Hypothalamus (tissue), 51 donors: ENCODE measurements at regions not wholly inside any gene's neighbourhood (a gene's known extent, or its start where the extent isn't known, plus 50 kb on each side); places are given as distances from the start of the nearest gene placed in this dataset.
A peak's percentile ranks its signal among the peaks of the same experiment; 100 is the strongest.
"Not testable (repeated sequence)": the region's sequence is repeated elsewhere in the genome, so short reads cannot be mapped to it uniquely, and the experiment has no call there.

ENCODE experiments used
- DNase-seq, 51 donors: peaks; one replicate each; lab custom pipeline; 2025; lab: John Stamatoyannopoulos, UW

- no peak for DNase-seq
Measured at GRCh38 chr4:89506866-89507491, 199.4 kb upstream of the GPRIN3 start.

- DNase-seq: no peak
Measured at GRCh38 chr4:89502581-89502980, 195.0 kb upstream of the GPRIN3 start.

DNA sequence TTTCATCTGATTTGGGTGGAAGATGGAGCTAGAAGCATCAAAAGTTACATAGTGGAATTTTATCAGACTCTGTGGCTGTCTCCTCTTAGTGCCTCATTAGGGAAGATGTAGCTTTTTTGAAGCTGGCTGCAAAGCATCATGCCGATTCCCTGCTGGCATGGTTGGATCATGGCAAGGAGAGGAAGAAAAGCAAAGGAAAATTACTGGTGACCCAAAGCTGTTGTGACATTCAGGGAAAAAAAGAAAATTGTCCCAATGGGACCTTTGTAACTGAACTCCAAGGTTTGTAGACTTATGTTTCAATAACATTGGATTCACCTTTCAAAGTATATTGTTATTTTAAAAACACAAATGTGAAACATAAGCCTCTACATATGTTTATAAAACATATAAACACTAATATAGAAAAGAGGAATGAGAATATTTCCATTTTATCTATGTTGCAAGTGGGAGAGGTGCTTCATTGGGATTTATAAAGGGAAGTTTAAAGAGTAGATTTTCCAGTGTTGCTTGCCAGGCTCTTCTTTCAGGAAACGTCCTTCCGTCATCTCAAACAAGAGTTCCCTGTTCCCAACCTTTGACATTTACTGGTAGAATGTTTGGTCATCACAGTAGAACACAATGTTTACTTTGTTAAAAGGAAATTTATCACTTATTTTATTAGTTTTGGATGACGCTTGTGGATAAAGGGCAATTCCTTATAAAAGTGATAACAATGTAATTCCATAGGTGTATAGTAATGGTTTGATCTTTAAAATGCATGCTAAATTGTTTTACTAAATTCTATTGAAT, 190.1 kb upstream of the GPRIN3 start:
- no peak for DNase-seq

GRCh38 chr4:89496851-89497250, 189.3 kb upstream of the GPRIN3 start:
- no peak for DNase-seq

DNA sequence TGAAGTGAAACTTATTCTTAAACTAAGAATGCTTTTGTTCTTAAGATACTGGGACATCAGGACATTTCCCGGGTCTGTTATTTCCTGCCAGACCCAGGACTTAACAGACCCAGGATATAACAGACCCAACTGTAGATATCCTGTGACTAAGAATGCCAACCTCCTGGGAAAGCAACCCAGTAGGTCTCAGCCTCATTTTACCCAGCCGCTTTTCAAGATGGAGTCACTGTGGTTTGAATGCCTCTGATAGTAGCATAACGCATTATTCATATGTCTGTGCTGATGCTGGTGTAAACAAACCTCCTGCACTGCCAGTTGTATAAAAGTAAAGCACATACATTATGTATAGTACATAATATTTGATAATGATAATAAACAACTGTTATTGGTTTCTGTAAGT, 185.8 kb upstream of the GPRIN3 start:
- no peak for DNase-seq

- DNase-seq: no peak
Measured at GRCh38 chr4:89492581-89493071, 185.0 kb upstream of the GPRIN3 start.

DNA sequence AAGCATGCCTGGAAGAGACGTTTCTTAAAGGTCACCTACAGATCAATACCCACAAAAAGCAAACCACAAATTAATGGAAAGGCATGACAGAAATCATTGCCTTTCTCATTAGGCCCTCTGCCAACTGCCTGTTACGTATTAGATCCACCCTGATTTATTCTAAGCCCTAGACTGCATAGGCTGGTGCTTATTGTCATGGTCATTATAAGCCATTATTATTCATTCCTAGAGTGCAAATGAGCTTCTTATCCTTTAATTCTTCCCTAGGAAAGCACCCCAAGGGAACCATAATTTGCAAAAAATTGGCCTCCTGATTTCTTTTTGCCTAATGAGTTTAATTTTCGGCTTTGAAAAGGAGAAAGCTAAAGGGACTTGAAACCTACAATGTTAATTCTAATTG, 184.2 kb upstream of the GPRIN3 start:
- no peak for DNase-seq

DNA sequence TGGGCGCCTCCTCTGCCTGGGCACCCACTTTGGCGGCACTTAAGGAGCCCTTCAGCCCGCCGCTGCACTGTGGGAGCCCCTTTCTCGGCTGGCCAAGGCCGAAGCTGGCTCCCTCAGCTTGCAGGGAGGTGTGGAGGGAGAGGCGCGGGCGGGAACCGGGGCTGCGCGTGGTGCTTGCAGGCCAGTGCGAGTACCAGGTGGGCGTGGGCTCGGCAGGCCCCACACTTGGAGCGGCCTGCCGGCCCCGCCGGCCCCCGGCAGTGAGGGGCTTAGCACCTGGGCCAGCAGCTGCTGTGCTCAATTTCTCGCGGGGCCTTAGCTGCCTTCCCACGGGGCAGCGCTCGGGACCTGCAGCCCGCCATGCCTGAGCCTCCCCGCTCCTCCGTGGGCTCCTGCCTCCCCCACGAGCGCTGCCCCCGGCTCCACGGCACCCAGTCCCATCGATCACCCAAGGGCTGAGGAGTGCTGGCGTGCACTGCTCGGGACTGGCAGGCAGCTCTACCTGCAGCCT, 182.4 kb upstream of the GPRIN3 start:
- DNase-seq: not testable (repeated sequence)

- no peak for DNase-seq
Measured at GRCh38 chr4:89489338-89489771, 181.8 kb upstream of the GPRIN3 start.

DNA sequence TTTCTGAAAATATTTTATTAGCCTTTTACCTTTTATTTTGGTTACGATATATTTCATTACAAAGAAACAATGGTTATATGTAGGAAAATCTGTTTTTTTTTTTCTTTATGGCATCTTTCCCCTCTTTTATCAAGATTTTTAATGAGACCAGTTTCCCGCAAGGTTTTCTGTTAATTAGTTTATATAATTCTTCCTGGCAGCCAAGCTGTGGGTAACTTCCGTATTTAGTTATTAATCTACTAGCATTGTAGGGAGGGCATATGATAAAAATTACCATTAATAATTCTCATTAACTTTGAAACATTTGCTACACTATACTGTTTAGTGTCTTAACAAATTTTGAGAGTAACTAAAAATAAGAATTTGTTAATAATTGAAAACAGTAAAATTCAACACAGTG, 181.1 kb upstream of the GPRIN3 start:
- no peak for DNase-seq

DNA sequence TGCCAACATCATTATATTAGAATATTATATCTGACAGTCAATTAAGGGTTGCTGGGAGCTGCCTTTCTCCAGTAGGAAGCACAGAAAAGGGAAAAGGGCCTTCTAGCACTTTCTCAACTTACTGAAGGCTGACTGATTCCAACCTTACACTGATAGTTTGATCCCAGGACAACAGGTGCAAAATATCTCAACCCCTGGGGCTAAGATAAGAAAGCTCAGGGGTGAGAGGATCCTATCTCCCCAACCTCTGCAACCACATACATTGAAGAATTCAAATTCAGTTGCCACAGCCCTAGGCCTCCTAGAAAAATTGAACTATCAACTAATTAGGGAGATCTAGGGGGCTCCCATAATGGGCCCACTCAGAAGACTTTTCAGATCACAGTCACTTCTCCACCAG, 179.1 kb upstream of the GPRIN3 start:
- DNase-seq: no peak

- no peak for DNase-seq
Measured at GRCh38 chr4:89486042-89486441, 178.4 kb upstream of the GPRIN3 start.

DNA sequence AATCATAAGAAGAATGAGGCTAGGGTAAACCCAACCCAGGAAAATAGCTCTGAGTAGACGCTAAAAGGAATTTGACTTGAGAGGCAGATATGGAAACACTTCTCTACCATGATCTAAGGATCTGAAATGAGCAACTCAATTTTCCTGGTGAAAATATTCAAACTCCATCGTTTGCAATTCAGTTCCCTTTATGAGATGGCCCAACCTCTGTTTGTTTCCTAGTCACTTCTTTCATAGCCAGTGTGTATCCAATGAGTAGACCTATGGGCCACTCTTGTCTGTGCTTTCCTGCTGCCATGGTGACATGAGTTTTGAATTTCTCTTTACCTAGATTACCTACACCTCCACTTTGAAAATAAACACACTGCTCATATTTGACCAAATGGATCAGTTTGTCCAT, 176.2 kb upstream of the GPRIN3 start:
- no peak for DNase-seq

DNA sequence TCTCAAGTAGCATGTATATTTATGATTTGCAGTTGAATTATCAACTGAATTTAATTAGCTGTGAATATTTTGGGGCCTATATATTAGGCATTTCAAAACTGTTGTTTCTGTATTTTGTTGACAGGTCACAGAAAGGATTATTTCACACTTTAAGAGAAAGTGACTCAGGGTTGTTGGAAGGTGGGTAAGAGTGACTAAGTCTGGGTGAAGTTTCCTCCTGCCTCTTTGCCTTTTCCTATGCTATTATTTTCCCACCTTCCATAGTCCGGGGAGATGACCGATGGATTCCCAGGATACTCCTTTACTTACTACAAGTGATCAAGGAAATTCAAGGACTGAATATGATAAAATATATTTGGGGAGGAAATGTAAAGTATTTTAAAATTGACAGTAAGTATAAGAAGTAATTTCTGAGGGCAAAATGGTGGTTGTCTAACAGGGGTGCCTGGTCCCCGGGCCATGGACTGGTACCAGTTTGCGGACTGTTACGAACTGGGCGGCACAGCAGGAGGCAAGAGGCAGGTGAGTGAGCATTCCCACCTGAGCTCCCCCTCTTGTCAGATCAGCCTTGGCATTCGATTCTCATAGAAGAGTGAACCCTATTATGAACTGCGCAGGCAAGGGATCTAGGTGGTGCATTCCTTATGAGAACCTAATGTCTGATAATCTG, 175.5 kb upstream of the GPRIN3 start:
- DNase-seq: no peak

GRCh38 chr4:89482251-89482650, 174.7 kb upstream of the GPRIN3 start:
- peak in 1 of 51 donors; percentile 0 for DNase-seq

DNA sequence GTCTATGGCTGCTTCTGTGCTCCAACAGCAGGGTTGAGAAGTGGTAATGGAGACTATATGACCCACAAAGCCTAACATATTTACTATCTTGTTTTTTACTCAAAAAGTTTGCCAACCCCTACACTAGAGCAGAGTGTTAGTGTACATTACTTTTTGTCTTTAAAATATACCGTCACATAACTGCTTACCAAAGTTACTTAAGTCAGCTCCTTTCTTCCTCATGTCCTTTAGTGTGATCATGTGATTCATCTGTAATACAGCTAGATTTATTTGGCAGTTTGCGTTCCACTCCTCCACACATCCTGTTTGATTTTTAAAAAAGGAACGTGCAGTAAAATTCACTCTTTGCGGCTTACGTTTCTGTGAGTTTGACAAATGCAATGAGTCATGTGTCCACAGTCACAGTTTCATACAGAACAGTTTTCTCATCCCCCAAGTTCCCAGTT, 162.4 kb upstream of the GPRIN3 start:
- peak in 1 of 51 donors; percentile 22 for DNase-seq

GRCh38 chr4:89469516-89469915, 161.9 kb upstream of the GPRIN3 start:
- no peak for DNase-seq

GRCh38 chr4:89468602-89469001, 161.0 kb upstream of the GPRIN3 start:
- DNase-seq: no peak

GRCh38 chr4:89463341-89463740, 155.7 kb upstream of the GPRIN3 start:
- no peak for DNase-seq

- no peak for DNase-seq
Measured at GRCh38 chr4:89447543-89447942, 139.9 kb upstream of the GPRIN3 start.

DNA sequence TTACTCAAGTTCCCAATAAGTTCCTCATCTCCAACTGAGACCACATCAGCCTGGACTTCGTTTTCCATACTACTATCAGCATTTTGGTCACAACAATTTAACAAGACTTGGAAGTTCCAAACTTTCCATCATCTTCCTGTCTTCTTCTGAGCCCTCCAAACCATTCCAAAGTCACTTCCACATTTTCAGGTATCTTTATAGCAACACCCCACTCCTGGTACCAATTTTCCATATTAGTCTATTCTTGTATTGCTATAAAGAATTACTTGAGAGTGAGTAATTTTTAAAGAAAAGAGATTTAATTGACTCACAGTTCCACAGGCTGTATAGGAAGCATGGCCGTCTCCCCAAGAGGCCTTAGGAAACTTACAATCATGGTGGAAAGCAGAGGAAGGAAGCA, 138.6 kb upstream of the GPRIN3 start:
- DNase-seq: no peak
